Naive thymus-derived CD4-positive, alpha-beta T cell (primary cell): ENCODE measurements at regions not wholly inside any gene's neighbourhood (a gene's known extent, or its start where the extent isn't known, plus 50 kb on each side); places are given as distances from the start of the nearest gene placed in this dataset.

ENCODE experiments used
- ATAC-seq: fragments of 150-1000 bp; cut with Tn5 transposase; 2 replicates; pipeline ENCODE4 v1.10.0; 2021; ENCODE audit warnings: mild to moderate bottlenecking, moderate library complexity
- CTCF ChIA-PET: fragments of 350-600 bp; sonication (Branson Sonifier 250); formaldehyde crosslinking; loops from one replicate; lab custom pipeline; 2021; ENCODE audit warnings: antibody characterized with exemption; lab: Charles Lee
- POLR2A ChIA-PET: fragments of 350-600 bp; sonication (Branson Sonifier 250); formaldehyde crosslinking; loops from one replicate; lab custom pipeline; 2021; ENCODE audit warnings: antibody characterized with exemption, inconsistent platforms; lab: Charles Lee
- DNase-seq, 9 donors: peaks; one replicate each; pipeline versions ENCODE4 v3.0.0 to v3.0.0-alpha.2; 2020 to 2022; ENCODE audit warnings: mixed read lengths in 1 of 9
- H3K27ac ChIP-seq: one replicate; pipeline ENCODE4 v1.7.0; 2013; ENCODE audit warnings: mild to moderate bottlenecking, low read depth, low read length, moderate library complexity
- H3K27me3 ChIP-seq, 2 donors: one replicate each; pipeline ENCODE4 v1.7.0; 2013; ENCODE audit warnings: low read length in 2 of 2, mild to moderate bottlenecking in 2 of 2, moderate library complexity in 2 of 2; ENCODE audit not compliant: control insufficient read depth in 2 of 2, insufficient read depth in 2 of 2
- H3K36me3 ChIP-seq, 3 experiments: 1 replicate in 2 of 3; 2 replicates in 1 of 3; pipeline ENCODE4 v1.7.0; 2013; ENCODE audit warnings: low read length in 3 of 3, mild to moderate bottlenecking in 3 of 3, moderate library complexity in 1 of 3; ENCODE audit not compliant: insufficient read depth in 3 of 3, control insufficient read depth in 2 of 3
- H3K4me1 ChIP-seq, 2 donors: one replicate each; pipeline ENCODE4 v1.7.0; 2013; ENCODE audit warnings: low read length in 2 of 2, mild to moderate bottlenecking in 2 of 2, moderate library complexity in 1 of 2; ENCODE audit not compliant: control insufficient read depth in 2 of 2, insufficient read depth in 2 of 2
- H3K4me3 ChIP-seq: 2 replicates; pipeline ENCODE4 v1.7.0; 2013; ENCODE audit warnings: mild to moderate bottlenecking, low read length
- H3K9me3 ChIP-seq, 3 experiments: 1 replicate in 2 of 3; 2 replicates in 1 of 3; pipeline ENCODE4 v1.7.0; 2013; ENCODE audit warnings: low read length in 3 of 3; ENCODE audit not compliant: control insufficient read depth in 2 of 3
- H3K27ac Mint-ChIP-seq, 9 donors: one replicate each; pipeline ENCODE4 v1.8.0; 2020 to 2022; ENCODE audit warnings: mixed read lengths in 9 of 9, mild to moderate bottlenecking in 8 of 9, moderate library complexity in 5 of 9, inconsistent platforms in 2 of 9
- H3K27me3 Mint-ChIP-seq, 5 donors: one replicate each; pipeline ENCODE4 v1.8.0; 2021 to 2022; ENCODE audit warnings: mixed read lengths in 5 of 5, mild to moderate bottlenecking in 1 of 5
- H3K36me3 Mint-ChIP-seq, 5 donors: one replicate each; pipeline ENCODE4 v1.8.0; 2020 to 2022; ENCODE audit warnings: mixed read lengths in 5 of 5, mild to moderate bottlenecking in 3 of 5, inconsistent platforms in 1 of 5
- H3K4me1 Mint-ChIP-seq, 7 donors: one replicate each; pipeline ENCODE4 v1.8.0; 2020 to 2022; ENCODE audit warnings: mixed read lengths in 7 of 7, mild to moderate bottlenecking in 3 of 7, inconsistent platforms in 1 of 7
- H3K4me3 Mint-ChIP-seq, 10 donors: one replicate each; pipeline ENCODE4 v1.8.0; 2020 to 2022; ENCODE audit warnings: mild to moderate bottlenecking in 10 of 10, mixed read lengths in 10 of 10, moderate library complexity in 6 of 10, inconsistent platforms in 2 of 10
- H3K9me3 Mint-ChIP-seq, 11 donors: one replicate each; pipeline ENCODE4 v1.8.0; 2020 to 2022; ENCODE audit warnings: mixed read lengths in 11 of 11, mild to moderate bottlenecking in 4 of 11, inconsistent platforms in 1 of 11, moderate library complexity in 1 of 11
- intact Hi-C, 2 donors: fragments of 100-400 bp; cut with micrococcal nuclease; formaldehyde crosslinking; loops; one replicate each; pipeline ENCODE4 v1.15.1; 2023

DNA sequence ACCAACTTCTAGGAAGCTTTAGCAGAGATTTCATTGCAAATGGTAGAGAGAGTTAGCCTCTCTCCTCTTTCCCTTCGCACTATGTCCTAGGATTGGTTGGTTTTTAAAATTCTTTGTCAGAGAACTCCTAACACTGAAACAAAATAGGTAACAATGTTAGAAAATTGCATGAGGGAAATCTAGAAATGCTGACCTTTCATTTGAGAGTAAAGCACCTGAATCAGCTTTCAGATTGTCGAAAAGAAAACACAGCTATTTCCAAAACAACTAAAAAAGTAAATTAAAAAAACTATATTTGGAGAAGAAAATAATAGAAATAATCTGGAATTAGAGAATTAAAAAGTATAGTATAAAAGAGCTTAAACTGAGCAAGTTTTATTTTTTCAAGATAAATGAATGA, 108.1 kb upstream of the GK2 start:
- intact Hi-C loops = no loop called here
- Histone ChIP-seq H3K9me3 (no peaks in the 10 kb centered on the region), H3K4me1 (no peaks in the 10 kb centered on the region), H3K36me3 (no peaks in the 10 kb centered on the region), H3K27ac (no peak overlapping the region), H3K4me3 (no peak overlapping the region), H3K27me3 (no peaks in the 10 kb centered on the region)
- CTCF ChIA-PET = no interaction called here
- peaks cover 0 to 5% (median 0%) of the 10 kb centered on the region in 11 donors for H3K9me3 Mint-ChIP-seq
- H3K27me3 Mint-ChIP-seq = peaks cover 0 to 5% (median 0%) of the 10 kb centered on the region in 5 donors
- no peak overlapping the region for H3K4me3 Mint-ChIP-seq
- no peaks in the 10 kb centered on the region for H3K36me3 Mint-ChIP-seq
- POLR2A ChIA-PET = no interaction called here
- DNase-seq = no peak
- no peaks in the 10 kb centered on the region for H3K4me1 Mint-ChIP-seq
- no peak overlapping the region for H3K27ac Mint-ChIP-seq
- no peak for ATAC-seq

DNA sequence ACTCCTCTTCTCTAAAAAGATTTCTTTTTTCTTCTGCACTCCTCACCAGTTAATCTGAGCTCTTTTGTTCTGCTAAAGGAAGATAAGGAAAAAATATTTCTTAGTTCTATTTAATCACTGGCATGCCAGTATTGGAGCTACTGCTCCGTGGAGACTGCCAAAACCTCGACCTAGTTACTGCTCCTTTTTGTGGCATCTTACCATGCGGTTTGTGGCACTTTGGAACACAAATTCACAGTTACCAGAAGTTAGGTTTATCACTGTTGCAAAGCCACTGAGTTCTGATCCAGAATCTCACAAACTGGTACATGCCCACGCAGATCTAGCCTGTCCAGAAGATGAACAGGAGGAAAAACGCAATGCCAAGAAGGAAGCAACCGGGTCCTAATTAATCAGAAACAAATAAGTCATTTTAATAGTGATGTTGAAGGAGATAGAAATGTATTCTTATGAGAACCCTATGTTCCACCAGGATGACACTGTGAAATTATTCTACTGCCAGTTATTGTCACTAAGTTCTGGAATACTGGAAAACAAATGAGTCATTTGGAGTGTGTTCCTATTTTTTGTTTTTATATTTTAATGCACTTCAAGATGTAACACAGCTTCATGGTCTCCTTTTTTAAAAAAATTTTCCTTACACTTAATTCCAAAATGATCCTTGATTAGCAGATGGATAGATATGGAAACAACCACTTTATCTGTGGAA, 106.7 kb upstream of the GK2 start:
- no peaks in the 10 kb centered on the region for H3K4me1 ChIP-seq
- no peaks in the 10 kb centered on the region for H3K36me3 ChIP-seq
- H3K4me1 Mint-ChIP-seq = no peaks in the 10 kb centered on the region
- intact Hi-C loops = no loop called here
- no peaks in the 10 kb centered on the region for H3K36me3 Mint-ChIP-seq
- peaks cover 0 to 5% (median 0%) of the 10 kb centered on the region in 5 donors for H3K27me3 Mint-ChIP-seq
- no peak overlapping the region for H3K4me3 ChIP-seq
- H3K9me3 Mint-ChIP-seq = peaks cover 0 to 3% (median 0%) of the 10 kb centered on the region in 11 donors
- ATAC-seq (no peak), DNase-seq (no peak)
- no peaks in the 10 kb centered on the region for H3K9me3 ChIP-seq
- H3K27me3 ChIP-seq = no peaks in the 10 kb centered on the region
- CTCF ChIA-PET = no interaction called here
- no peak overlapping the region for H3K27ac Mint-ChIP-seq
- no peak overlapping the region for H3K27ac ChIP-seq
- POLR2A ChIA-PET = no interaction called here
- no peak overlapping the region for H3K4me3 Mint-ChIP-seq

DNA sequence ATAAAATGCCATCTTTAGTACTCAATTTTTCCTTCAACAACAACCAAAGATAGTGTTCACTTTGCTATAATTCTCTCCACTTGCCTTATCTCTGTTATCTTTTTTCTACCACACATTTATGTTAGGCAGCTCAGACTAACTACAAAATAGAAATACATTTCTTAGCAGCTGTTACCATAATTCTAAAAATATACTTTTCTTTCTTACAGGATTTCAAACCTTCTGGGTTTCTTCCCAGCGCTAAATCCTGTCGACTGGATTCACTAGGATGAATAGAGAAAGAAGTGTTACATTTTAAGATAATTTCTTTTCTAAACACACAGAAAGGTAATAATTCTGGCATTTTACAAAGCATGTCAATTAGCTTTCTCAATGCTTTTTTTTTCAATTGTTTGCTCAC, 105.5 kb upstream of the GK2 start:
- Histone ChIP-seq H3K9me3 (no peaks in the 10 kb centered on the region), H3K27me3 (no peaks in the 10 kb centered on the region), H3K36me3 (no peaks in the 10 kb centered on the region), H3K4me1 (no peaks in the 10 kb centered on the region), H3K27ac (no peak overlapping the region), H3K4me3 (no peak overlapping the region)
- peaks cover 0 to 2% (median 0%) of the 10 kb centered on the region in 11 donors for H3K9me3 Mint-ChIP-seq
- ATAC-seq (no peak), DNase-seq (no peak)
- no peak overlapping the region for H3K4me3 Mint-ChIP-seq
- H3K4me1 Mint-ChIP-seq = no peaks in the 10 kb centered on the region
- ChIA-PET CTCF (no interaction called here), POLR2A (no interaction called here)
- H3K27me3 Mint-ChIP-seq = peaks cover 0 to 5% (median 0%) of the 10 kb centered on the region in 5 donors
- intact Hi-C loops = no loop called here
- H3K27ac Mint-ChIP-seq = no peak overlapping the region
- no peaks in the 10 kb centered on the region for H3K36me3 Mint-ChIP-seq

DNA sequence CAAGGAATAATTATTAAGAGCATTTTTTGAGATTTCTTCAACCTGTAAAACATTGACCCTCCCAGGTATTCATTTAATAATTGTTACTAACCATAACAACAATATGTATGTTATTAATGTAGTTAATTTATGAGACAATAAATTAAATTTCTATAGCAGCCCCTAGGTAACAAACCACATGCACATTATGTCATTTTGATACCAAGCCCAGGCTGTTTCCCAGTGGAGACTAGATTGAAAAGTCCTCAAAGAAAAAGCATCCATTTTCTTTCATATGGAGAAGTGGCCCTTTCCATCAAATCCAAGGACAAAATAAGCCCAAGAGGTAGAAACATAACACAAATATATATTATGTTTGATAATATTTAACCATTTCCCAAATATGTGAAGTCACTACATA, 104.3 kb upstream of the GK2 start:
- intact Hi-C loops = no loop called here
- Histone ChIP-seq H3K27ac (no peak overlapping the region), H3K4me3 (no peak overlapping the region), H3K4me1 (no peaks in the 10 kb centered on the region), H3K36me3 (no peaks in the 10 kb centered on the region), H3K27me3 (no peaks in the 10 kb centered on the region), H3K9me3 (no peaks in the 10 kb centered on the region)
- ATAC-seq (no peak), DNase-seq (no peak)
- Mint-ChIP-seq H3K9me3 (no peaks in the 10 kb centered on the region), H3K27ac (no peak overlapping the region), H3K27me3 (peaks cover 0 to 5% (median 0%) of the 10 kb centered on the region in 5 donors), H3K36me3 (no peaks in the 10 kb centered on the region), H3K4me3 (no peak overlapping the region), H3K4me1 (no peaks in the 10 kb centered on the region)
- CTCF ChIA-PET = no interaction called here
- POLR2A ChIA-PET = no interaction called here

DNA sequence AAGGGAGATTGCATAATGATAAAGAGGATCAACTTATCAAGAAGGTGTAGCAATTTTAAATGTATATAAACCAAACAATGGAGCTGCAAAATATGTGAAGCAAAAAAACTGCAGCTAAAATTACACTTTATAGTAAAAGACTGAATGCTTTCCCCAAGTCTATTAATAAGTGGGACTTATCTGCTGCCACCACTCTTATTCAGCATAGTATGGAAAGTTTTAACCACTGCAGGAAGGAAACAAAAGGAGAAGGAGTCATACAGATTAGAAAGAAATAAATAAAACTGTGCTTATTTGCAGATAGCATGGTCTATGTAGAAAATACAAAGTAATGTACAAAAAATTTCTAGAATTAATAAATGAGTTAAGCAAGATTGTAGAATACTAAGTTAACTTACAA, 94.1 kb upstream of the GK2 start:
- H3K27ac ChIP-seq = no peak overlapping the region
- Mint-ChIP-seq H3K4me3 (no peak overlapping the region), H3K27ac (no peak overlapping the region), H3K4me1 (no peaks in the 10 kb centered on the region), H3K9me3 (peaks cover 0 to 2% (median 0%) of the 10 kb centered on the region in 11 donors), H3K36me3 (no peaks in the 10 kb centered on the region), H3K27me3 (no peaks in the 10 kb centered on the region)
- POLR2A ChIA-PET = no interaction called here
- no peaks in the 10 kb centered on the region for H3K27me3 ChIP-seq
- H3K4me1 ChIP-seq = no peaks in the 10 kb centered on the region
- intact Hi-C loops = no loop called here
- DNase-seq = no peak
- no peak overlapping the region for H3K4me3 ChIP-seq
- no peaks in the 10 kb centered on the region for H3K36me3 ChIP-seq
- no peaks in the 10 kb centered on the region for H3K9me3 ChIP-seq
- CTCF ChIA-PET = no interaction called here
- ATAC-seq = no peak

DNA sequence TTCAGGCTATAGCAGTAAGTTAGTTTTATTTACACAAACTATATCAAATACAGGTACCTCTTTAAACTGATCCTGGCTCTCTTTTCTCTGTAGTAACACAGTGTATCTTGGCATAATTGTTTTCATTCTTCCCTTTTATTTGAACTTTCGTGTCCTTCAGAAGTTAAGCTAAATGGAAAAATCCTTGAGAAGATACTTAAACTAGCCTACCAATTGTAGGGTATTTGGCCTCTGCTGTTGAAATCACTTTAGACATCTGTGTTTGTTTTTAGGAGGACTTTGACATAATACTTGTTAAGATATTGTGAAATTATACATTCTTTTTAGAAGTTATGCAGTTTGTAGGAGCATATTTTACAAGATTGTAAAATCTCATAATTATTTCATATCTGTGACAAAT, 90.3 kb upstream of the GK2 start:
- no peaks in the 10 kb centered on the region for H3K36me3 ChIP-seq
- no peaks in the 10 kb centered on the region for H3K4me1 Mint-ChIP-seq
- no peak overlapping the region for H3K4me3 Mint-ChIP-seq
- peaks cover 0 to 4% (median 0%) of the 10 kb centered on the region in 11 donors for H3K9me3 Mint-ChIP-seq
- H3K36me3 Mint-ChIP-seq = no peaks in the 10 kb centered on the region
- CTCF ChIA-PET = no interaction called here
- H3K27me3 ChIP-seq = no peaks in the 10 kb centered on the region
- ATAC-seq (no peak), DNase-seq (no peak)
- intact Hi-C loops = no loop called here
- H3K27ac ChIP-seq = no peak overlapping the region
- H3K4me3 ChIP-seq = no peak overlapping the region
- POLR2A ChIA-PET = no interaction called here
- no peaks in the 10 kb centered on the region for H3K4me1 ChIP-seq
- no peaks in the 10 kb centered on the region for H3K9me3 ChIP-seq
- H3K27me3 Mint-ChIP-seq = peaks cover 0 to 9% (median 0%) of the 10 kb centered on the region in 5 donors
- H3K27ac Mint-ChIP-seq = no peak overlapping the region

DNA sequence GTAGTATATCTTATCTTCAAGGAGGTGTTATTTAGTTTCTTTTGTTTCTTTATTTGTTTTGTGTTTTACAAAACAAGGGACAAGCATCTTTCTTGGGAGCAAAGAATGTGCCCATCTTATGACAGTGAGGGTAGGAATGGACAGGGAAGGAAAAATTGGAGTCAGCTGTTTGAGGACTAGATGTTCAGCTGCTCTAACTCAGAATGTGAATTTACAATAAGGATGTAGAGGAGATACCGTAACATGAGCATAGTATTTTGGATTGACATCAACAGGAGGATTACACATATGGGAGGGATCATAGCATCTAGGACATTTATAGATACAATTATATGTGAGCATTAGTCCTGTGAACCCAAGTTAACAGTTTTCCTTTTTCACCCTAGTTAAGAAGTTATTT, 89.0 kb upstream of the GK2 start:
- Mint-ChIP-seq H3K27ac (no peak overlapping the region), H3K9me3 (peaks cover 0 to 4% (median 0%) of the 10 kb centered on the region in 11 donors), H3K4me1 (no peaks in the 10 kb centered on the region), H3K36me3 (no peaks in the 10 kb centered on the region), H3K27me3 (peaks cover 0 to 9% (median 0%) of the 10 kb centered on the region in 5 donors), H3K4me3 (no peak overlapping the region)
- ATAC-seq (no peak), DNase-seq (no peak)
- ChIA-PET CTCF (no interaction called here), POLR2A (no interaction called here)
- Histone ChIP-seq H3K36me3 (no peaks in the 10 kb centered on the region), H3K27ac (no peak overlapping the region), H3K27me3 (no peaks in the 10 kb centered on the region), H3K4me1 (no peaks in the 10 kb centered on the region), H3K9me3 (no peaks in the 10 kb centered on the region), H3K4me3 (no peak overlapping the region)
- intact Hi-C loops = no loop called here
